HG02970 (cell line): ENCODE measurements at regions not wholly inside any gene's neighbourhood (a gene's known extent, or its start where the extent isn't known, plus 50 kb on each side); places are given as distances from the start of the nearest gene placed in this dataset.
"Not testable (repeated sequence)": the region's sequence is repeated elsewhere in the genome, so short reads cannot be mapped to it uniquely, and the experiment has no call there.

Experiments
- ATAC-seq: cut with Tn5 transposase; IDR thresholded peaks from one replicate; pipeline ENCODE4 v1.9.1; 2021; ENCODE audit warnings: mild to moderate bottlenecking, moderate library complexity, moderate number of reproducible peaks; ENCODE audit not compliant: unreplicated experiment, low FRiP score

GRCh38 chr15:58355382-58355971 lies 76.3 kb upstream of the LIPC start:
- ATAC-seq = no peak

- no peak for ATAC-seq
Observed at GRCh38 chr15:58355973-58356372, 75.8 kb upstream of the LIPC start.

DNA sequence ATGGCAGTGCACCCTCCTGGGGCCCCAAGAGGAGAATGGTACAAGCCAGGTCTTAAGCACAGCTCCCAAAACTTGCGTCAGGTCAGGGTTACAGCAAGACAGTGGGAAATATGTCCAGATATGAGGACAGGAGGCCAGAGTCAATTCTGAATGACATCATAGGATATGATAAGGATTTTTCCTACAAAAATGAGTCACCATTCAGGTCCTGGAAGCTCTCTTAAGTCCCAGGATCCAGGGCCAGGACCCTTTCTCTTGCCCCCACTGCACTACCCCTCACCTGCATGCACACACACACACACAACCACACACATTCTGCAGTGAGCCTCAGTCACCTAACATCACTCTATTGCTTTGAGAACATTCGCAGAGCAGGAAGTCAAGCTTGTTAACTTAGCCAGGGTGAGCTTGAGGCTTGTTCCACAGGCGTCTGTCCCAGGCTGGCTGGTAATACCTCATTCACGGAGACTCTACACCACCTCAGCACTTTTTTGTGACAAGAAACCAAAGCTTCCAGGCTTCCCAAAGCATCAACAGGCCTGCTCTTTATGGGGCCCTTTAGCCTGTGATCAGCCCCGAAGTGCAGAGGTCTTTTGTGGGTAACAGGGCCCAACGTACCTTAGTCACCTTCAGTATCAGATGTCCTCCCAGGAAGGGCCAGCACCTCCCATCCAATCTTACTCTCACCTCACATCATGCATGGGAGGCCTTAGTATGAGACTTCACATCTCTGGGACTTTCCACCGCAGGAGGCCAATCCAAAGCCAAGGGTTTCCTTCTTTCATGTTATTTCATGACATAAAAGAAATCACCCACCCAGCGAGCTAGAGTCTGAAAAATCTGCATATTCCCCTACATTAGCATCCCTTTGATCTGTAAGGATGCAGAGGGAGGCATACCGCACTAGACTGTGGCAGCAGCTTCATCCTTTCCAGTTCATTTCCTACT lies 74.0 kb upstream of the LIPC start:
- ATAC-seq = no peak

GRCh38 chr15:58360421-58361090 lies 71.2 kb upstream of the LIPC start:
- ATAC-seq = no peak

- no peak for ATAC-seq
Observed at GRCh38 chr15:58361273-58361759, 70.5 kb upstream of the LIPC start.

DNA sequence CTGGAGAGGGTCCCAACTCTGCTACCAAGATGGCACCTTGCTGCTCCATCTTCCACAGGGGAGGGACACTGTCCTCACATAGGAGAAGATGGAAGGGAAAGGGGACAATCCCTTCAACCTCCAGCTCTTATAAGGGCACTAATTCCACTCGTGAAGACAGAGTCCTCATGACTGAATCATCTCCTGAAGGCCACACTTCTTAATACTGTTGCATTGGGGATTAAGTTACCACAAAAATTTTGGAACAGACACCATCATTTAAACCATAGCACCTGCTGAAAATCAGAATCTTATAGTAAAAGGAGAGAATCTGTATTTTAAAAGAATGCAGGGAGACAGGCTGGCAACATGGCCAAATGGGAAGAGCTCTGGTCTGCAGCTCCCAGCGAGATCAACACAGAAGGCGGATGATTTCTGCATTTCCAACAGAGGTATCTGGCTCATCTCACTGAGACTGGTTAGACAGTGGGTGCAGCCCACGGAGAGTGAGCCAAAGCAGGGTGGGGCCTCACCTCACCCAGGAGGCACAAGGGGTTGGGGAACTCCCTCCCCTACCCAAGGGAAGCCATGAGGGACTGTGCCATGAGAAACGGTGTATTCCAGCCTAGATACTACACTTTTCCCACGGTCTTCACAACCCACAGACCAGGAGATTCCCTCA lies 69.4 kb upstream of the LIPC start:
- ATAC-seq = no peak

GRCh38 chr15:58363118-58363517 lies 68.7 kb upstream of the LIPC start:
- ATAC-seq = not testable (repeated sequence)

DNA sequence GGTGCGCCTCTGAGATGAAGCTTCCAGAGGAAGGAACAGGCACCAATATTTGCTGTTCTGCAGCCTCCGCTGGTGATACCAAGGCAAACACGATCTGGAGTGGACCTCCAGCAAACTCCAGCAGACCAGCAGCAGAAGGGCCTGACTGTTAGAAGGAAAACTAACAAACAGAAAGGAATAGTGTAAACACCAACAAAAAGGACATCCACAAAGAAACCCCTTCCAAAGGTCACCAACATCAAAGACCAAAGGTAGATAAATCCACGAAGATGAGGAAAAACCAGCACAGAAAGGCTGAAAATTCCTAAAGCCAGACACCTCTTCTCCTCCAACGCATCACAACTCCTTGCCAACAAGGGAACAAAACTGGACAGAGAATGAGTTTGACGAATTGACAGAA lies 68.1 kb upstream of the LIPC start:
- ATAC-seq = not testable (repeated sequence)

DNA sequence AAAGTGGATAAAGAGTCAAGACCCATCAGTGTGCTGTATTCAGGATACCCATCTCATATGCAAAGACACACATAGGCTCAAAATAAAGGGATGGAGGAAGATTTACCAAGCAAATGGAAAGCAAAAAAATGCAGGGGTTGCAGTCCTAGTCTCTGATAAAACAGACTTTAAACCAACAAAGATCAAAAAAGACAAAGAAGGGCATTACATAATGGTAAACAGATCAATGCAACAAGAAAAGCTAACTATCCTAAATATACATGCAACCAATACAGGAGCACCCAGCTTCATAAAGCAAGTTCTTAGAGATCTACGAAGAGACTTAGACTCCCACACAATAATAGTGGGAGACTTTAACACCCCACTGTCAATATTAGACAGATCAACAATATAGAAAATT lies 66.7 kb upstream of the LIPC start:
- not testable (repeated sequence) for ATAC-seq

GRCh38 chr15:58369261-58369701 lies 62.5 kb upstream of the LIPC start:
- ATAC-seq = no peak

DNA sequence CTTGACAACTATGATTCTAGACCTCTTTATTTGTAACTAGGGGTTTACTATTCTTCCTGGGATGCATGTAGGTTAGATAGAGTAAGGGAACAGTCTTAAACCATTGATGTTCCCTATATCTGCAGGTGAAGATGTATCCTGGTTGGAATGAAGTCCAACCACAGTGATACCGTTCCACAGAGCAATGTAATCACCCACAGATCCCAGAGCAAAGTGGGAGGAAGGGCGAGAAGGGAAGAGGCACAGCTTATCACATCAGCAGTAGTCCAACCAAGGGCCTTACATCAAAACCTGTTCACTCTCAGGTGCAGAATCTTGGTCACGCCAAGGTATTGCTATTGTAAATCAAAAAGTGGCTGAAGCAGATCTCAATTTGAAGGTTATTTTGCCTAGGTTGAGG lies 61.8 kb upstream of the LIPC start:
- ATAC-seq = no peak

DNA sequence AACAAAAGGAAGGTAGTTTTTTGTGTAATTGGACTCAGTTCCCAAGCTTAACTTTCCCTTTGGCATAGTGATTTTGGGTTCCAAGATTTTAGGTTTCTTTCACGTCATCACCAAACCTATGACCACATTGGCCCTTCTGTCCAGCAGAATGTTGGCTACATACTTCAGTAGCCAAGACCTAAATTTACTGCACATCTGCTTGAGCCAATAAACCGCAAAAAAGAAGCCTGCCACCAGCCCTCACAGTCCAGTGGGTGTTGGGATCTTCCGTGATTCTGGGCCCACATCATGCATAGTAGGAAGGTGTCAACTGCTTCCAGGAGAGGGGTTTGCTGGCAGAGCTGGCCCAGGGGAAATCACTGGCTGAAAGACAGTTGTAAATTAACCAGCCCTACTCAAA lies 57.6 kb upstream of the LIPC start:
- ATAC-seq = no peak

DNA sequence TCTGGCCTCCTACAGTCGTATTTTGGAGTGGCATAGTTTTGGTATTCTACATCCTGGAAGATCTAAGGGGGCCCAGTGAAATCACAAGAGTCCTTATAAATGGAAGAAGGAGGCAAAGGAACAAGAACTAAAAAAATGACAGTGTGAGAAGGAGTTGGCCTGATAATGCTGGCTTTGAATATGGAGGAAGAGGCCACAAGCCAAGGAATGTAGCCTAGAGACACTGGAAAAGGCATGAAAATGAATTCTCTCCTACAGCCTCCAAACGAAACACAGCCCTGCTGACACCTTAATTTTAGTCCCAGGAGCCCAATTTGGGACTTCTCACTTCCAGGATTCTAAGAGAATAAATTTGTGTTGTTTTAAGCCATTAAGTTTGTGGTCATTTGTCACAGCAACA lies 54.6 kb upstream of the LIPC start:
- no peak for ATAC-seq

GRCh38 chr15:58378241-58379085 lies 53.3 kb upstream of the LIPC start:
- ATAC-seq = no peak

DNA sequence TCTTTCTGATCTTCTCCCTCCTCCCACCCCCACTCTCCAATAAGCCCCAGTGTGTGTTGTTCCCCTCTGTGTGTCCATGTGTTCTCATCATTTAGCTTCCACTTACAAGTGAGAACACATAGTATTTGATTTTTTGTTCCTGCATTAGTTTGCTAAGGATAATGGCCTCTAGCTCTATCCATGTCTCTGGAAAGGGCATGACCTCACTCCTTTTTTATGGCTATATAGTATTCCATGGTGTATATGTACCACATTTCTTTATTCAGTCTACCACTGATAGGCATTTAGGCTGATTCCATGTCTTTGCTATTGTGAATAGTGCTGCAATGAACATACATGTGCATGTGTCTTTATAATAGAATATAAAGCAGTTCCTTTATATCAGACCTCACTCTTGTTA lies 52.3 kb upstream of the LIPC start:
- not testable (repeated sequence) for ATAC-seq

GRCh38 chr15:58380280-58380945 lies 51.4 kb upstream of the LIPC start:
- no peak for ATAC-seq

DNA sequence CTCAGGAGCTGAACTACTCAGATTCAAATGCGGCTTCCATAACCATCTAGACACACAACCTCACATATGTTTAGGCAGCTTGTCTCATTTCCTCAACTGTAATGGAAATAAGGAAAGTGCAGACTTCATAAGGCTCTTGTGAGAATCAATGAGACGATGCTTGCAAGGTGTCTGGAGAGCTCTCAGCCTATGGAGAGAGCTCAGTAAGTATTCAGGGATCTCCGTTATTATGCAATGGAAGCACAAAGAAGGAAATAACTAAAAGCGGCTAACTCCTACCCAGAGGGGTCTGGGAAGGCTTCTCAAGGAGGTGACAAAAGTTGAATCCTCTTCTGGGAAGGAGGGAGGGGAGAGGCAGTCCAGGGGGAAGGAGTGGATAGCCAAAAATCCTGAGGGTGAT lies 50.1 kb upstream of the LIPC start:
- no peak for ATAC-seq
